H9 (cell line): ENCODE measurements at regions not wholly inside any gene's neighbourhood (a gene's known extent, or its start where the extent isn't known, plus 50 kb on each side); places are given as distances from the start of the nearest gene placed in this dataset.

Source experiments
- DNase-seq: peaks from one replicate; pipeline ENCODE4 v3.0.0-alpha.2; 2017
- H2AFZ ChIP-seq: one replicate; pipeline ENCODE4 v1.6.1; 2013; ENCODE audit warnings: mild to moderate bottlenecking, low read length, control low read depth, moderate library complexity
- H2AK5ac ChIP-seq: 2 replicates; pipeline ENCODE4 v1.6.1; 2013; ENCODE audit warnings: low read length, control low read depth, mixed read lengths; ENCODE audit not compliant: insufficient read length
- H2BK120ac ChIP-seq: one replicate; pipeline ENCODE4 v1.6.1; 2013; ENCODE audit warnings: low read depth, mild to moderate bottlenecking, low read length, control low read depth, inconsistent platforms; ENCODE audit not compliant: poor library complexity, severe bottlenecking
- H2BK12ac ChIP-seq: 2 replicates; pipeline ENCODE4 v1.6.1; 2013; ENCODE audit warnings: low read length, control low read depth, mixed read lengths, low read depth; ENCODE audit not compliant: insufficient read length
- H2BK15ac ChIP-seq: 2 replicates; pipeline ENCODE4 v1.6.1; 2013; ENCODE audit warnings: low read depth, low read length, control low read depth
- H2BK20ac ChIP-seq: one replicate; pipeline ENCODE4 v1.6.1; 2013; ENCODE audit warnings: low read depth, mild to moderate bottlenecking, low read length, control low read depth, inconsistent platforms; ENCODE audit not compliant: poor library complexity, severe bottlenecking
- H2BK5ac ChIP-seq: 2 replicates; pipeline ENCODE4 v1.6.1; 2013; ENCODE audit warnings: low read length, control low read depth, mixed read lengths; ENCODE audit not compliant: insufficient read length
- H3K14ac ChIP-seq: 2 replicates; pipeline ENCODE4 v1.6.1; 2013; ENCODE audit warnings: low read length, control low read depth; ENCODE audit not compliant: insufficient read depth
- H3K18ac ChIP-seq: 2 replicates; pipeline ENCODE4 v1.6.1; 2013; ENCODE audit warnings: low read depth, mild to moderate bottlenecking, mixed read lengths, low read length, control low read depth; ENCODE audit not compliant: insufficient read length
- H3K23ac ChIP-seq: 2 replicates; pipeline ENCODE4 v1.6.1; 2013; ENCODE audit warnings: low read length, control low read depth, mixed read lengths, low read depth; ENCODE audit not compliant: insufficient read length
- H3K23me2 ChIP-seq: 2 replicates; pipeline ENCODE4 v1.6.1; 2013; ENCODE audit warnings: low read depth, mild to moderate bottlenecking, mixed read lengths, low read length, control low read depth; ENCODE audit not compliant: insufficient read length, poor library complexity, severe bottlenecking
- H3K27ac ChIP-seq: 2 replicates; pipeline ENCODE4 v1.5.1; 2013; ENCODE audit warnings: low read length, control low read depth, mixed read lengths, low read depth; ENCODE audit not compliant: insufficient read length
- H3K27me3 ChIP-seq: 2 replicates; pipeline ENCODE4 v1.6.1; 2013; ENCODE audit warnings: low read length, control low read depth, inconsistent platforms; ENCODE audit not compliant: insufficient read depth
- H3K4ac ChIP-seq: 2 replicates; pipeline ENCODE4 v1.6.1; 2013; ENCODE audit warnings: low read depth, mild to moderate bottlenecking, control low read depth, inconsistent platforms, low read length, moderate library complexity
- H3K4me1 ChIP-seq: 2 replicates; pipeline ENCODE4 v1.6.1; 2013; ENCODE audit warnings: low read length, control low read depth, inconsistent platforms; ENCODE audit not compliant: insufficient read depth
- H3K4me2 ChIP-seq: 2 replicates; pipeline ENCODE4 v1.6.1; 2013; ENCODE audit warnings: low read length, control low read depth, mixed read lengths; ENCODE audit not compliant: insufficient read length, insufficient read depth
- H3K56ac ChIP-seq: 2 replicates; pipeline ENCODE4 v1.6.1; 2013; ENCODE audit warnings: low read depth, mild to moderate bottlenecking, mixed read lengths, low read length, control low read depth; ENCODE audit not compliant: insufficient read length
- H3K79me1 ChIP-seq: 2 replicates; pipeline ENCODE4 v1.6.1; 2013; ENCODE audit warnings: low read depth, mild to moderate bottlenecking, moderate library complexity, low read length, control low read depth, inconsistent platforms; ENCODE audit not compliant: insufficient read depth, poor library complexity, severe bottlenecking
- H3K79me2 ChIP-seq: 2 replicates; pipeline ENCODE4 v1.6.1; 2013; ENCODE audit warnings: low read length, control low read depth, inconsistent platforms; ENCODE audit not compliant: insufficient read depth
- H3K9ac ChIP-seq: 2 replicates; pipeline ENCODE4 v1.6.1; 2013; ENCODE audit warnings: low read length, control low read depth, mixed read lengths; ENCODE audit not compliant: insufficient read length; ENCODE audit errors: extremely low read depth
- H3K9me3 ChIP-seq: one replicate; pipeline ENCODE4 v1.6.1; 2013; ENCODE audit warnings: low read depth, low read length, inconsistent platforms; ENCODE audit not compliant: control insufficient read depth
- H3T11ph ChIP-seq: one replicate; pipeline ENCODE4 v1.6.1; 2013; ENCODE audit warnings: mild to moderate bottlenecking, low read length, control low read depth, inconsistent platforms
- H4K20me1 ChIP-seq: one replicate; pipeline ENCODE4 v1.6.1; 2013; ENCODE audit not compliant: control insufficient read depth, insufficient read length, insufficient read depth
- H4K5ac ChIP-seq: 2 replicates; pipeline ENCODE4 v1.6.1; 2013; ENCODE audit warnings: low read depth, mild to moderate bottlenecking, mixed read lengths, low read length, control low read depth; ENCODE audit not compliant: insufficient read length
- H4K8ac ChIP-seq: replicated peaks from 2 replicates; pipeline ENCODE4 v1.6.1; 2013; ENCODE audit warnings: low read length, control low read depth, mixed read lengths, low read depth; ENCODE audit not compliant: insufficient read length
- H4K91ac ChIP-seq: 2 replicates; pipeline ENCODE4 v1.6.1; 2013; ENCODE audit warnings: low read depth, mild to moderate bottlenecking, moderate library complexity, mixed read lengths, low read length, control low read depth; ENCODE audit not compliant: insufficient read length
- H3K27ac Mint-ChIP-seq, 3 experiments: 2 replicates in 2 of 3; 3 replicates in 1 of 3; pipeline ENCODE4 v1.8.0; 2020 to 2021; ENCODE audit warnings: mixed read lengths in 3 of 3, mild to moderate bottlenecking in 1 of 3, moderate library complexity in 1 of 3
- H3K27me3 Mint-ChIP-seq: 2 replicates; pipeline ENCODE4 v1.8.0; 2021; ENCODE audit warnings: low read depth, mild to moderate bottlenecking, moderate library complexity, mixed read lengths
- H3K36me3 Mint-ChIP-seq, 3 experiments: 2 replicates in 2 of 3; 3 replicates in 1 of 3; pipeline ENCODE4 v1.8.0; 2020 to 2021; ENCODE audit warnings: low read depth in 3 of 3, mixed read lengths in 3 of 3; ENCODE audit not compliant: insufficient read depth in 1 of 3
- H3K4me1 Mint-ChIP-seq, 2 experiments: 2 replicates each; pipeline ENCODE4 v1.8.0; 2020; ENCODE audit warnings: mixed read lengths in 2 of 2
- H3K4me3 Mint-ChIP-seq, 2 experiments: 2 replicates in 1 of 2; 3 replicates in 1 of 2; pipeline ENCODE4 v1.8.0; 2020 to 2021; ENCODE audit warnings: mild to moderate bottlenecking in 2 of 2, mixed read lengths in 2 of 2, moderate library complexity in 1 of 2
- H3K9me3 Mint-ChIP-seq, 2 experiments: 2 replicates in 1 of 2; 3 replicates in 1 of 2; pipeline ENCODE4 v1.8.0; 2020; ENCODE audit warnings: mild to moderate bottlenecking in 2 of 2, mixed read lengths in 2 of 2, moderate library complexity in 1 of 2
- WGBS: extraction: QIAGEN DNeasy Blood & Tissue Kit; methylation state at CpG from one replicate; pipeline ENCODE4 v1.1.7; 2013; ENCODE audit warnings: missing lambda C conversion rate, low lambda C conversion rate, mixed read lengths; ENCODE audit not compliant: insufficient read length; ENCODE audit errors: extremely low coverage; 5-methylcytosine and 5-hydroxymethylcytosine counted together
- TF ChIP-seq, protein P1 (sequence below): fragments of 200-600 bp; sonication (generic); conservative IDR thresholded peaks from 3 replicates; pipeline ENCODE4 v1.8.0; 2021; ENCODE audit warnings: antibody characterized with exemption, mild to moderate bottlenecking

GRCh38 chr6:66556936-66557335 lies 849.9 kb upstream of the EYS start:
- TF ChIP-seq, protein P1, sequence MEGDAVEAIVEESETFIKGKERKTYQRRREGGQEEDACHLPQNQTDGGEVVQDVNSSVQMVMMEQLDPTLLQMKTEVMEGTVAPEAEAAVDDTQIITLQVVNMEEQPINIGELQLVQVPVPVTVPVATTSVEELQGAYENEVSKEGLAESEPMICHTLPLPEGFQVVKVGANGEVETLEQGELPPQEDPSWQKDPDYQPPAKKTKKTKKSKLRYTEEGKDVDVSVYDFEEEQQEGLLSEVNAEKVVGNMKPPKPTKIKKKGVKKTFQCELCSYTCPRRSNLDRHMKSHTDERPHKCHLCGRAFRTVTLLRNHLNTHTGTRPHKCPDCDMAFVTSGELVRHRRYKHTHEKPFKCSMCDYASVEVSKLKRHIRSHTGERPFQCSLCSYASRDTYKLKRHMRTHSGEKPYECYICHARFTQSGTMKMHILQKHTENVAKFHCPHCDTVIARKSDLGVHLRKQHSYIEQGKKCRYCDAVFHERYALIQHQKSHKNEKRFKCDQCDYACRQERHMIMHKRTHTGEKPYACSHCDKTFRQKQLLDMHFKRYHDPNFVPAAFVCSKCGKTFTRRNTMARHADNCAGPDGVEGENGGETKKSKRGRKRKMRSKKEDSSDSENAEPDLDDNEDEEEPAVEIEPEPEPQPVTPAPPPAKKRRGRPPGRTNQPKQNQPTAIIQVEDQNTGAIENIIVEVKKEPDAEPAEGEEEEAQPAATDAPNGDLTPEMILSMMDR: no peak
- Histone ChIP-seq H3K4me1 (no peaks in the 10 kb centered on the region), H2AK5ac (no peak overlapping the region), H3K23ac (no peak overlapping the region), H3K9ac (no peak overlapping the region), H4K91ac (no peak overlapping the region), H3K79me1 (no peaks in the 10 kb centered on the region), H3K9me3 (no peaks in the 10 kb centered on the region), H3K4ac (no peak overlapping the region), H2AFZ (no peak overlapping the region), H2BK120ac (no peak overlapping the region), H3K27me3 (no peaks in the 10 kb centered on the region), H3K4me2 (no peak overlapping the region), H3K18ac (no peak overlapping the region), H3K23me2 (no peaks in the 10 kb centered on the region), H3K27ac (no peak overlapping the region), H3K14ac (no peak overlapping the region), H4K8ac (no peak overlapping the region), H2BK5ac (no peak overlapping the region), H4K20me1 (no peaks in the 10 kb centered on the region), H3T11ph (no peak overlapping the region), H3K79me2 (no peaks in the 10 kb centered on the region), H2BK12ac (no peak overlapping the region), H3K56ac (no peak overlapping the region), H2BK20ac (no peak overlapping the region), H2BK15ac (no peak overlapping the region), H4K5ac (no peak overlapping the region)
- H3K4me1 Mint-ChIP-seq: no peaks in the 10 kb centered on the region
- H3K4me3 Mint-ChIP-seq: no peak overlapping the region
- H3K36me3 Mint-ChIP-seq: peaks cover 4 to 39% (median 11%) of the 10 kb centered on the region in 3 experiments
- no CpG with 5 or more reads among the region's 1 CpG for WGBS
- H3K27me3 Mint-ChIP-seq: no peaks in the 10 kb centered on the region
- no peak overlapping the region for H3K27ac Mint-ChIP-seq
- peaks cover 24 to 32% of the 10 kb centered on the region in 2 experiments for H3K9me3 Mint-ChIP-seq
- no peak for DNase-seq
